Adipocyte (in vitro differentiated cells): ENCODE measurements at regions not wholly inside any gene's neighbourhood (a gene's known extent, or its start where the extent isn't known, plus 50 kb on each side); places are given as distances from the start of the nearest gene placed in this dataset.

Source experiments
- DNase-seq: peaks from one replicate; pipeline ENCODE4 v3.0.0-alpha.2; 2015; ENCODE audit warnings: low read depth
- H3K27me3 ChIP-seq: replicated peaks from 2 replicates; pipeline ENCODE4 v1.7.0; 2013; ENCODE audit warnings: mild to moderate bottlenecking, low read length, moderate library complexity; ENCODE audit not compliant: control insufficient read depth, insufficient read depth
- H3K36me3 ChIP-seq: 2 replicates; pipeline ENCODE4 v1.7.0; 2013; ENCODE audit warnings: low read length, mild to moderate bottlenecking, moderate library complexity; ENCODE audit not compliant: control insufficient read depth, insufficient read depth, severe bottlenecking
- H3K4me1 ChIP-seq: 2 replicates; pipeline ENCODE4 v1.7.0; 2013; ENCODE audit warnings: mild to moderate bottlenecking, low read length, moderate library complexity; ENCODE audit not compliant: control insufficient read depth, insufficient read depth
- H3K4me3 ChIP-seq: 2 replicates; pipeline ENCODE4 v1.7.0; 2013; ENCODE audit warnings: mild to moderate bottlenecking, low read length, moderate library complexity
- H3K9ac ChIP-seq: 2 replicates; pipeline ENCODE4 v1.7.0; 2013; ENCODE audit warnings: mild to moderate bottlenecking, low read length, moderate library complexity
- H3K9me3 ChIP-seq: 2 replicates; pipeline ENCODE4 v1.7.0; 2013; ENCODE audit warnings: mild to moderate bottlenecking, low read length, moderate library complexity; ENCODE audit not compliant: control insufficient read depth

- H3K9ac ChIP-seq: no peak overlapping the region
- H3K9me3 ChIP-seq: peaks cover 2% of the 10 kb centered on the region
- no peaks in the 10 kb centered on the region for H3K27me3 ChIP-seq
- no peak overlapping the region for H3K4me3 ChIP-seq
- no peaks in the 10 kb centered on the region for H3K4me1 ChIP-seq
- DNase-seq: no peak
- H3K36me3 ChIP-seq: no peaks in the 10 kb centered on the region
These were observed 697.5 kb upstream of the GRAMD2B start for GRCh38 chr5:125725691-125726090.

- H3K4me1 ChIP-seq: no peaks in the 10 kb centered on the region
- H3K9me3 ChIP-seq: peaks cover 6% of the 10 kb centered on the region
- H3K9ac ChIP-seq: no peak overlapping the region
- H3K4me3 ChIP-seq: no peak overlapping the region
- H3K27me3 ChIP-seq: no peaks in the 10 kb centered on the region
- no peak for DNase-seq
- no peaks in the 10 kb centered on the region for H3K36me3 ChIP-seq
These were observed 679.3 kb upstream of the GRAMD2B start for GRCh38 chr5:125743939-125744338.

GRCh38 chr5:125746917-125747316 lies 676.3 kb upstream of the GRAMD2B start:
- Histone ChIP-seq H3K36me3 (no peaks in the 10 kb centered on the region), H3K4me1 (no peaks in the 10 kb centered on the region), H3K27me3 (no peaks in the 10 kb centered on the region), H3K9me3 (peaks cover 6% of the 10 kb centered on the region), H3K9ac (no peak overlapping the region), H3K4me3 (no peak overlapping the region)
- no peak for DNase-seq

GRCh38 chr5:125750147-125750860 lies 672.9 kb upstream of the GRAMD2B start:
- Histone ChIP-seq H3K36me3 (no peaks in the 10 kb centered on the region), H3K4me3 (no peak overlapping the region), H3K4me1 (no peaks in the 10 kb centered on the region), H3K27me3 (no peaks in the 10 kb centered on the region), H3K9ac (no peak overlapping the region), H3K9me3 (no peaks in the 10 kb centered on the region)
- DNase-seq: no peak

- Histone ChIP-seq H3K9me3 (no peaks in the 10 kb centered on the region), H3K4me1 (no peaks in the 10 kb centered on the region), H3K4me3 (no peak overlapping the region), H3K27me3 (no peaks in the 10 kb centered on the region), H3K9ac (no peak overlapping the region), H3K36me3 (no peaks in the 10 kb centered on the region)
- no peak for DNase-seq
These were observed 672.4 kb upstream of the GRAMD2B start for GRCh38 chr5:125750861-125751186.

GRCh38 chr5:125756456-125756855 lies 666.8 kb upstream of the GRAMD2B start:
- Histone ChIP-seq H3K4me3 (no peak overlapping the region), H3K4me1 (peaks cover 3% of the 10 kb centered on the region), H3K9me3 (no peaks in the 10 kb centered on the region), H3K9ac (no peak overlapping the region), H3K27me3 (no peaks in the 10 kb centered on the region), H3K36me3 (no peaks in the 10 kb centered on the region)
- peak; percentile 70 for DNase-seq

- no peak for DNase-seq
- Histone ChIP-seq H3K27me3 (no peaks in the 10 kb centered on the region), H3K9me3 (peaks cover 2% of the 10 kb centered on the region), H3K4me1 (no peaks in the 10 kb centered on the region), H3K36me3 (no peaks in the 10 kb centered on the region), H3K4me3 (no peak overlapping the region), H3K9ac (no peak overlapping the region)
These were observed 656.5 kb upstream of the GRAMD2B start for GRCh38 chr5:125766706-125767105.

- Histone ChIP-seq H3K4me3 (no peak overlapping the region), H3K9me3 (no peaks in the 10 kb centered on the region), H3K36me3 (no peaks in the 10 kb centered on the region), H3K4me1 (no peaks in the 10 kb centered on the region), H3K27me3 (no peaks in the 10 kb centered on the region), H3K9ac (no peak overlapping the region)
- DNase-seq: no peak
These were observed 647.3 kb upstream of the GRAMD2B start for GRCh38 chr5:125775896-125776295.

- no peak overlapping the region for H3K9ac ChIP-seq
- no peaks in the 10 kb centered on the region for H3K27me3 ChIP-seq
- no peak for DNase-seq
- no peaks in the 10 kb centered on the region for H3K36me3 ChIP-seq
- no peaks in the 10 kb centered on the region for H3K4me1 ChIP-seq
- H3K9me3 ChIP-seq: no peaks in the 10 kb centered on the region
- no peak overlapping the region for H3K4me3 ChIP-seq
These were observed 646.5 kb upstream of the GRAMD2B start for GRCh38 chr5:125776656-125777139.

GRCh38 chr5:125778791-125779190 lies 644.4 kb upstream of the GRAMD2B start:
- peaks cover 5% of the 10 kb centered on the region for H3K9me3 ChIP-seq
- no peak overlapping the region for H3K9ac ChIP-seq
- no peak for DNase-seq
- no peaks in the 10 kb centered on the region for H3K4me1 ChIP-seq
- H3K27me3 ChIP-seq: no peaks in the 10 kb centered on the region
- no peak overlapping the region for H3K4me3 ChIP-seq
- no peaks in the 10 kb centered on the region for H3K36me3 ChIP-seq

- Histone ChIP-seq H3K27me3 (no peaks in the 10 kb centered on the region), H3K36me3 (no peaks in the 10 kb centered on the region), H3K4me1 (no peaks in the 10 kb centered on the region), H3K9ac (no peak overlapping the region), H3K4me3 (no peak overlapping the region), H3K9me3 (peaks cover 16% of the 10 kb centered on the region)
- DNase-seq: no peak
These were observed 637.8 kb upstream of the GRAMD2B start for GRCh38 chr5:125785407-125785806.

- Histone ChIP-seq H3K4me3 (no peak overlapping the region), H3K4me1 (no peaks in the 10 kb centered on the region), H3K9me3 (peaks cover 16% of the 10 kb centered on the region), H3K36me3 (no peaks in the 10 kb centered on the region), H3K9ac (no peak overlapping the region), H3K27me3 (no peaks in the 10 kb centered on the region)
- DNase-seq: no peak
These were observed 637.2 kb upstream of the GRAMD2B start for GRCh38 chr5:125786021-125786420.
